ENCODE measurements at regions not wholly inside any gene's neighbourhood (a gene's known extent, or its start where the extent isn't known, plus 50 kb on each side); places are given as distances from the start of the nearest gene placed in this dataset.

DNA sequence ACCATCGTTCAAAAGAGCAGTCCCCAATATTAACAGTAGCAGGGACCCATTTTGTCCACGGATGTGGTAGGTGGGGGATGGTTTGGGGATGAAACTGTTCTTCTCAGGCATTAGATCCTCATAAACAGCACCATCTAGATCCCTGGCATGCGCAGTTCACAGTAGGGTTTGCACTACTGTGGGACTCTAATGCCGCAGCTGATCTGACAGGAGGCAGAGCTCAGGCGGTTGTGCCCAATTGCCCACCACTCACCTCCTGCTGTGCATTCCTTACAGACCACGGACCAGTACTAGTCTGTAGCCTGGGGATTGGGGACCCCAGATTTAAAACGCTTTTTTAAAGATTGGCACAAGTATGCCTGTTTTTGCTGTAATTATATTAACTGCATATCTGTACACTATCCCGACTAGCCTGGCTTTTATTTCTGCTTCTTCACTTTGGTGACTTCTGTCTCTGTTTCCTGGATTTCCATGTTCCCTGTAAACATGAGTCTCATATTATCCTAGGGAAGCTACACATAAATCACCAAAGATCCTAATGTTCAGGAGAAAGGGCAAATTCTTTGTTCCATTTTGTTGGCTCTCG lies 163.3 kb upstream of the AKR1E2 start:
- no peak for DNase-seq (ENCODE audit: low spot score)

DNA sequence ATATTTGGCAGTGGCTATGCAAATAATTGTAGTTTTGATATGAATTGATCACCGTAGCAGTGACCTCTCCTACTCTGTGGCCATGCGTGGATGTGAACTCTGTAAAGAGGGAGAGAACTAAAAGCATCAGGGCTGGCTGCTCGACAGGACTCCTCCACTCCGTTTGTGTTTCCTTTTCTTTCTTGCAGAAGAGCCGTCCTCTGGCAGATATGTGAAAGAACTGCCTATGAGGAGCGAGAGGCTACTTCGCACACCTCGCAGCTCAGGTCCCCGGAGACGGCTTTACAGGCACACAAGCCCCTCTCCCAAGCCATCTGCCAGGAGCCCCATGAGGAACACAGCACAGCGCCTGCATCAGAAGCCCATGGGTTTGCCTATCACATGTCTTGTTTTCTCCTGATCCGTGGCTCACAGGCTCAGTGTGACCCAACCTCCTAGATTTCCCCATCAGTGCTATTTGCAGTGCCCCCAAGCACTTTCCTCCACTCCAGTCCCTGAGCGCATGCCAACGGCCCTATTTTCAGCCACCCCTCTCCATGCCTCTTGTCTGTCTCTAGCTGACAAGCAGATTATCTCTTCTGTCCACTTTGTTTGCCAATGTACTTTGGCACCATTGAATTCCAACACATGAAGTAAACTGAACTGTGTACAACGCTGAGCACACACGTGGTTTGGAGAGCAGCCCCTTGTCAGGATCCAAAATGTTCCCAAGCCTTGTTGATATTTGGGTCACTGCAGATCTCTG lies 164.3 kb upstream of the AKR1E2 start:
- DNase-seq (ENCODE audit: low spot score): no peak

DNA sequence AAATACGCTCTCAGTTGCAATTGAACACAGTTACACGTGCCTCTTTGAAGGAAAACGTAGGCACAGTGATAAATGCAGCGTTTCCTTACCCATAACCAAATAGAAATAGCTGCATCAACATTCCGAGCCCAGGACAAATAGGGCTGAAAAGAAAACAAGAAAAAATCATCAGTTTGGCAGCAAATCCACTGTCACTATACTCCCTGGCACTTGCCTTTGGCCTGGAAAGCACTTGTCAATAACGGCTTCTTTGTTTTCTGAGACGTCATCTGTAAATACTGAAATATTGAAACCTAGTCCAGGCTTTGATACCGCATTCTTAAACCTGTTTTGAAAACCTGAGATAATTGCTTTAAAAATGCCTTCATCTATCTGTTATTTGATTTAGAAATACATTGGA lies 167.2 kb upstream of the AKR1E2 start:
- no peak for DNase-seq (ENCODE audit: low spot score)

DNA sequence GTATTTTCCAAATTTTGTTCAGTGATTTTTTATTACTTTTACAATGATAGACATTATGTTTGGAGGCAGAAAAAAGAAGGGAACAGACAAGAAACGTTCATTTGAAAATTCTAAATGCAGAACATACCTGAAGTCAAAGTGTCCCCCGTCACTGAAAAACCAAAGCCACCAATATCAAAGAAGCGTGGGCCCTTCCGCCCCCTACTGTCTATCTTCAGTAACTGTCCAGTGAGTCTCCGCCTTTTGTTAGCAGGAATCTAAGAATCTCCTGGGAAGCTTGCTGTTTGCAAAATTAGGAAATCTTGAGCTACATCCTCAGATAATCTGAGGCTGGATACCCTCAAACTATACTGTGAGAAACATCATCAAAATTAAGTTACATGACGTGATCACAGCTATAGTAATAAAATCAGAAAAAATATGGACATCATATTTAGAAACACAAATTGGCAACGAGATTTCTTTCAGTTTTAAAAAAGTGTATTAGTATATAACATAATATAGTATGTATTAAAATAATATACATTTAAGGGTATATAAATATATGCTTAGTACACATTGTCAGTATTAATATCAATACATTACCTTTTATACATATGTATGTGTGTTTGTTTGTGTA lies 169.3 kb upstream of the AKR1E2 start:
- DNase-seq (ENCODE audit: low spot score): no peak

DNA sequence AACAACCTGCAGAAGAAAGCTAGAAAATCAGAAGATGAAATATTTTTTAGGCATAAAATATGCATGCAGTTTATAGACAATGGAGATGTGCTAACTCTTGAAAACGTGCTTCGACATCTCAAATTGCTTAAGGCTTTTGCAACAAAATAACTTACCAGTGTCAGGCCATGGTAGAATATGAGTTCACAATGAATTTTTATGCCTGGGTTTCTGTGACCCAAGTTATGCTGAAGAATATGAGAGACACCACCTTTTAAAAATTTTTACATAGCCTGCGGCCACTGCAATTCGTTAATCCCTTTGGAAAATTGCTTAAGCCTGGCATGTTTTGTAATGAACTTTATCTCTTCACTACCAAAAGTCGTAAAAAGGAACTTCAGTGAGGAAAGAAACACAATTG lies 170.1 kb upstream of the AKR1E2 start:
- no peak for DNase-seq (ENCODE audit: low spot score)

DNA sequence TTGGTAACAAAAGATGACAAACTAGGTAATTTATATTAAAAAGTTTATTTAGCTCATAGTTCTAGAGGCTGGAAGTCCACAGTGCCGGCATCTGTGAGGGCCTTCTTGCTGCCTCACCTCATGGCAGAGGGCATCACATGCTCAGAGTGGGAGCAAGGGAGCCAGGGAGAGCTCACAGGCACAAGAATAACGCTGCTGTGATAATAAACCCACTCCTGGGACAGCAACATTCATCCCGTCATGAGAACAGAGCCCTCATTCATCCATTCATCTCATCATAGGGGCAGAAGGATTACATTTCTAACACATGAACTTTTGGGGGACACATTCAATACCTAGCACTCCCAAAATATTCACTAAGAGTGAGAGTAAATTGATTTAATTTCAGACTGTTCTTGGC lies 170.6 kb upstream of the AKR1E2 start:
- no peak for DNase-seq (ENCODE audit: low spot score)

DNA sequence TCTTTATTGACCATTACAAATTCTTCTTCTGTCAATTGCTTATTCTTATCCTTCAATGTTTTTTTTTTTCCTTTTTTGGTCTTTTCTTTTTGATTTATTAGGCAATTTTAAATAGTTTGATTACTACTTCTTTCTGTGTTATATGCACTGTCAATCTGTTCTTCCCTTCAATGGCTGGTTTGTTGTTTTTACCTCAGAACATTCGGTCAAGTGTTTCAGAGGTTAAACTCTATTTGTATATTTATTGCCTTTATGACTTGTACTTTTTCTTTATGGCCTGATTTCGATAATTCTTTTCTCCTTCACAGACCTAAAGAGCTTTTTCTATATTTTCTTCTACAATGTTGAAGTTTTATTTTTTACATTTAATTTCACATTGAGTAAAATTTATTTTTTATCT lies 171.5 kb upstream of the AKR1E2 start:
- no peak for DNase-seq (ENCODE audit: low spot score)

DNA sequence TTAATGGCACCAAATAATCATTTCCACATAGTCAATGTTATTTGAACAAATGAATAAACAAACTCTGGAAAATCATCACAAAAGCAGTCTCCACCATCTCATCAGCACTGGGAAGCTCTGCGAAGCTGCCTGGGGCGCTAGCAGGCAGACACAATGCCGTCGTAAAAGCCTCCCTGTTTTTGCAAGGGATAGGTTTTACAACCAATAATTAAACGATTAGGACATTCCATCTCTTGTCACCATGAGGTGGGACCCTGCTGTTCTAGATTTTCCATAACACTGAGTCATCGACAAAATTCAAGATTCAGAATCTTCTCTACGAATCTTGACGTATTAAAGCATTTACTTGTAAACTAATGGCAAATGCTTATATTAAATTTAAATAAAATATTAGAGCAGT lies 172.8 kb upstream of the AKR1E2 start:
- no peak for DNase-seq (ENCODE audit: low spot score)

DNA sequence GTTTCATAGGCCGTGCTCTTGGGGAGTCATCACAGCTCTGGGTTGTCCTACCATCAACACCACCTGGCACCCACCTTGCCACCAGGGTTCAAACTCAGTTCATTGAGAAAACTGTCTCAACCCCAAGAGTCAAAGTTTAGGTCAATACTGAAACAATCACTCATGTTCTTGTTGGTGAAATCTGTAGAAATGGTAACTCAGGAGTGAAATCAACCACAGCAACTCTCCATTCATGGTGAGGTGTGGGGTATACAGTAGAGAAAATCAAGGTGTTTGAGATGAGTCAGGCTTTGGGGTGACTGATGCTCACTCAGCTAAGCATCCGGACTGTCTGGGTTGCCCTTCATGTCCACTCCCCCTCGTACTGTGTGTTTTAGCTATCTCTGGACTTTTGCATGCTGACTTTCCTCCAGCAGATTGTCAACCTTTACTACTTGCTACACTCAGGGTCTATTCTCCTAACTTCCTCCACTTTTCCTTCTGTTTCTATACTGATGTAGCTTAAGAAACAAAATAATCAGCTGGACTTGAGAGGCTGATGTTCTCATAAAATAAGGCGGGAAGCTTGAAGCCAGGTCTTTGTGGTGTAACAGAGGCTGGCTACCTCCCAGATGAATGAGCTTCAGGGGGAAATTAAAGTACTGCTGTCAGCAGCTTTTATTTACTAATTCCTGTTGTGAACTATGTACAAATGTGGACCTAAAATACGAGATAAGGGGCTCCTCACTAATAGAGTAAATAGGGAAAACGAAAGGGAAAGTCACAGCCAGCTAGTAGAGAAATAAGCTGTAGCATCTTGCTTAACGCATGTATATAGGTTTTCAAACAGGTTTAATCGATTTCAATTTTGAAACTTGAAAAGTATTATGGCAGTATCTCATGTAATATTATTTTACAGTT lies 173.6 kb upstream of the AKR1E2 start:
- no peak for DNase-seq (ENCODE audit: low spot score)

DNA sequence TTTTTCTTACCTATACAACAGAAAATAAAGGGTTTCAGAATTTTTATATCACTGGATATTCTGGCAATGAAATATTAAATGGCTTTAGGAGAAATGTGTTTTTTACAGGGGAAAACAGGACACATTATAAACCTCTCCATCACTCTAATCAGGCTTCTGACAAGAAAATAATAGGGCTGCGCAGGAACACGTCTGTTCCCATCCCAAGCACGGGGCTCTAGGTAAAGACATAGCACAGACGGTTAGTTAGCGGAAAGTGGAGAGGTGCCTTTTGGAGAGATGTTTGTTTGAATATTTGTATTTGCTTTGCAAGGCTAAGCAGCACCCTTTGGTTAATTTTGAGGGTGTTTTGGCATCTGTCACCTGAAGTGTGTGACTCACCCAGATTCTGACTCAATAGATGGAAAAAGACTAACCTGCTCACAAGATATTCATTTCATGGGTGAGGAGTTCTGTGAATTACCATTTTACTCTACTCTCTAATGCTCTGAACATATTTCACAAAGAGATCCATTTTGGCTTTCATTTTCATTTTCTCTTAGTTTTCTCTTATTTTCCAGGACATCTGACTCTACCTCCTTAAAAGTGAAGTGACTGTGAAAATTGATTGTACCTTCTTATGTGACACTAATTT lies 174.5 kb upstream of the AKR1E2 start:
- DNase-seq (ENCODE audit: low spot score): no peak

DNA sequence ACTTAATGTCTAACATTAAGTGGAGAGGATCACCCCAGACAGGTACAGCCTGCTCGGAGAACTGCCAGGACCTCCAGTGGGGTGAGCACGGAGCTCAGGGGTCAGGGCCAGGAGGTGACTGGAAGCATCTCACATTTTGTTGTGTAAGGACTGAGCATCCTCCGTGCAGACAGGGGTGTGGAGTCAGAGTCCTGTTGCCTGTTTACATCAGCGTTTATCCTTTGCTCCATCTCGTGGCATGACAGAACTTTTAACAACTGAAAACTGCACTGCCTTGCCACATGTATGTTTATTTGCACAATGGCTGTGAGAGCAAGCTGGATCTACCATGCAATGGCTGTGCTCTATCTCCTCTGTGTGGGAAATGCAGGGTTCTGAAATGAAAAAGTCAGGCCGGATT lies 175.4 kb upstream of the AKR1E2 start:
- DNase-seq (ENCODE audit: low spot score): peak; percentile 60

DNA sequence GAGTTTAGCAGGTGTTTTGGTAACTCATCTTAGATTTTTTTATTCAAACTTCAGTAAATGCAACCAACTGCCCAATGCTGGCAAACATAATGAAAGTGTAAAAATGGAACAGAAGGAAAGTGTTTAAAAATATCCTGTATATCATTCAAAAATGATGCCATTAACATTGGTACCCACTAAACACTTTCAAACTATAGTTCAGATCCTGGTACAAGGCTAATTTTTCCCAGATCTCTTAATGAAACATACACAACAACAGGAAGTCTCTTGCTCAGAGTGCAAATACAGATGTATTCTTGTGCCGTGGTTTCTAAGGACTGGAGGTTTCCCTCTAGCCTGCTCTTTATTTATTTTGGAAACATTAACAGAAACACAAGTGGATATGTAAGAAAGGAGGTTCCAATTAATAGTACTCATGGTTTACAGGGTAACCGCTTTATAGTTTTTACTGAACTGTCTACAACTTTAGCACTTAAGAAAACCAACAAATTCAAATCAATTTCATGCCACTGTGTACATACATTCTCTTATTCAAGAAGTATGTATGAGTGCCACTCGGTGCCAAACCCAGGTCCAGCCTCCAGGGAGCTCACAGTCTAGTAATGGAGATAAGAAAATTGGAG lies 176.0 kb upstream of the AKR1E2 start:
- DNase-seq (ENCODE audit: low spot score): no peak

DNA sequence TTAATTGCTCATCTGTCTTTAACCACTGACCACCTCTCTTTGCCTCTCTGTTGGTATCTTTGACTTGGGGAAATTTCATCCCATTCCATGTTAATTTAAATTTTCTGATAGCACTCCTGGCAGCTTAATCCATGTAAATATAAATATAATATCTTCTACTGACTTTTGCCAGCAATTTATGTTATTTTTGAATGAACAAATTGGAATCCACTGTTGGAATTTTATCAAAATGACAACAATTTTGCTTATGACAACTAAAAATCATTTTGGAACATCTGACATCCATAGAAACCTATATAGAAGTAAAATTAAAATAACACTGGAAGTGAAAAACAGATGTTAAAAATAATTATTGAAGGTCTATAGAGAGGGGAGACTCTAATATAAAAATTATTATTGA lies 176.5 kb upstream of the AKR1E2 start:
- no peak for DNase-seq (ENCODE audit: low spot score)

DNA sequence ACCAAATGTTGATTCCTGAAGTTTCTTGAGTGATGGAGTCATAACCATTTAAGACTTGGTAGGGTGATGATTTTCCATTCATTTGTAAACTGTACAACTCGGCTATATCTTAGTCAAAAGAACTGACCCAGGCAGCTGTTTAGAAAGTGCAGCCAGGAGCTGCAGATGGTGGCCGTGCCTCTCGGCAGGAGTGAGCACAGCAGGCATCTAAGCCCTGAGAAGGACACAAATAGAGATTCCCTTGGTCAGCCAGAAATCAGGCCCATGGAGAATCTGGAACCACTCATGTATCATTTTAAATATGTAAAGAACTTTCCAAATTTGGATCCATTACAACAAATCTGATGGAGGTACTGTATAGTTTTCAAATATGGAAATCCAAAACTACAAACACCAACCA lies 177.0 kb upstream of the AKR1E2 start:
- DNase-seq (ENCODE audit: low spot score): no peak

DNA sequence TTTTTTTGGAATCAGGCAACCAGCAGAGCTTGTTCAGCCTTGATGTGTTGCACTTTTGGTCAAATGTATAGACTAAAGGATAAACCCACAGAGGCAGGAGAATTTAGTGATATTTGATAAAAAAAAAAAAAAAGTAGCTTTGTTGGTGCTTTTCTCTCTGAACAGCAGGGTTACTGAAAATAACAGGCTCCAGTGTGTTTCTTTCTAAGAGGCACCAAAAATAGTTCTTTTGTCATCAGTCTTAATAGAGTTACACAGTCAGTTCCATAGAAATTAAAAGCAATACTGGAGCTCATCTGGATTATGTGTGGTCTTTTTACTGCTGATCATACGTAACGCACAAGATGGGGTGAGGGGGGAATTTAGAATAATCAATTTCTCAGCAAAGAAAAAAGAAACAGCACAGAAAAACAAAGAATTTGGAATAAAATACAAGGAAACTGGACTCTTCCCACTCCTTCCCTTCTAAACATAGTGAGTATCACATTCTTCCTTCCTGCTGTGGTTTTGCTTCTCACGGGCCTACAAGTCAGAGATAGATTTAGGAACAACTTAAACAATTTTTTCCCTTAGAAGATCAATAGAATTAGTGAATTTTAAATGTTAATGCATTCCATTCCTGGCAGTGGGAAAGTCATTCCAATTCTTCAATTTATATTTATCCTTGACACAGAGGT lies 178.8 kb upstream of the AKR1E2 start:
- DNase-seq (ENCODE audit: low spot score): no peak

DNA sequence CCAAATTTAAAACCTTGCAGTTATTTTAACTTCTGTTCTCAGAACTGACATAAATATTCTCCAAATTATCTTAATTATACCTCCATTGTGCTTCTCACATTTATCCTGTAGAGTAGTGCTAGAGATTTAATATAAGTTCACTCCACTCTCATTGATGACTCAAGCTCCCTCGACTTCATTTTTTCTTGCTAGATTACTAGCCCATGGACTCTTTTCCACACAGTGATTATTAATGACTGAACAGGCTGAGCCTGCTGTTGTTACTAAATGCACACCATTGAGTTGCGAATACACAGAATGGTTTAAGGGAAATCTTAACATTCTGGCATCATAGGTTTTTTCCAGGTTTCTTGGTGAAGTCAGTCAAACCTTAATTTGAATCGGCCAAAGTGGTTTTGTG lies 179.5 kb upstream of the AKR1E2 start:
- DNase-seq (ENCODE audit: low spot score): no peak

DNA sequence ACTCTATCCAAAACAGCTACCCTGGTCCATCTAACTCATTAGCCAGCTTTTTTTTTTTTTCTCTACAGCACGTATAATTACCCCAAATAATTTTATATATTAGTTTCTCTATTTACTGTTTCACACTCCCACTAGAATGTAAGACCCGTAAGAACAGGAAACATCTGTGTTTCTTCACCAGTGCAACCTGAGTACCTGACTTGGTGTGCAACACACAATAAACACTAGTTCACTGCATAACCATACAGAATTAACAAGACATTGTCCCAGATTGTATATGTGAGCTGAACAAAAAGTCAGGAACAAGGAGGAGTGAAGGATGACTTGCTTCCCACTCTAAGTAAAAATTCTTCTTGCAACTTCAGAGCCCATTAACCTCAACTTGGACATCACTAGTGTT lies 180.2 kb upstream of the AKR1E2 start:
- DNase-seq (ENCODE audit: low spot score): no peak

DNA sequence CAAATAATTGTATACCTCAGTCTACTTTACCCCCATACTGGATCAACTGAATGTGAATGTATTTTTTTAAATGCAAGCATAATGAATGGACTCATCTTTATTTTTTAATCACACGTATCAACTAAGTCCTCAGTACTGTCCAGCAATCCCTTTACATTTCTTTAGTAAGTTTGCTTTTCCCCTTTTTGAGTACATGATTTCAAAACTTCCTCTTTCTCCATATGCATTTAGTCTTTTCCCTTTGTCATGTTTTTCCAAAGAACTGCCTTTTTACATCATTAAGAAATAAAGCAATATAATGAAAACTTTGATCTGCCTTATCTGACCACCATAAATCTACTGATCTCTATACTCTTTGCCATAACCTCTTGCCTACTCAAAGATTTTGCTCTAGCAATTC lies 182.5 kb upstream of the AKR1E2 start:
- DNase-seq (ENCODE audit: low spot score): no peak

DNA sequence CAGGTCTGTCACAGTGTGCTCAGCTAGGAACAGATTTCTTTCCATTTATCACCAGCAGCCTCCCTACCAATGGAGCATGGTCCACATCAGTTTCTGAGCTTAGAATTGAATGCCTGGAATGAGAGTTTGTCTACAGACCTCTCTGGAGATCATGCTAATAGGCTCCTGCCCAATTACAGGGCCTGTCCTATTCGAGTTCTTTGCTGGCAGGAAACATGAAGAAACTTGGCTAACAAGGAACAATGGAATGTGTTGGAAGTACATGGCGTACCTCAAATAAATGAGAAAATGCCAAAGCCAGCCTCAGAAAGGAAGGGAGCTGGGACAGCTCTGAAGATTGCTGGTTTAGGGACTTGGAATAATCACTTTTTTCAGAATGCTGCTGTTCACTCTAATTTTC lies 186.0 kb upstream of the AKR1E2 start:
- no peak for DNase-seq (ENCODE audit: low spot score)

DNA sequence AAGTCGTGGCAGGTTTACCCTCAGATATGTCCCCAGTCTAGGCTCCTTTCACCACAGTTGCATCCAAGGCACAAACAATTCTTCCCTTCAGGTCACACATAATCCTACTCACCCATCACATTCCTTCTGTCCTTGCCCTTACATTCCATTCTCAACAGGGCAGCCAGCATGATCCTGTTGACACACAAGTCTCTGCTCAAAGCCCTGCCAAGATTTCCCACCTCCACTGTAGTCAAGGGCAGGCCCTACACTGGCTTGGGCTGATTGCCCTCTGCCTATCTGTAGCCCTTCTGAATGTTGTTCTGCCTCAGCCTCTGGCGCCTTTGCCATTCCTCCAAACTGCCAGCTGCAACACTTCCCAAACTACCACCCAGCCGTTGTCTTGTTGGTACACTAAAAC lies 187.9 kb upstream of the AKR1E2 start:
- no peak for DNase-seq (ENCODE audit: low spot score)

DNA sequence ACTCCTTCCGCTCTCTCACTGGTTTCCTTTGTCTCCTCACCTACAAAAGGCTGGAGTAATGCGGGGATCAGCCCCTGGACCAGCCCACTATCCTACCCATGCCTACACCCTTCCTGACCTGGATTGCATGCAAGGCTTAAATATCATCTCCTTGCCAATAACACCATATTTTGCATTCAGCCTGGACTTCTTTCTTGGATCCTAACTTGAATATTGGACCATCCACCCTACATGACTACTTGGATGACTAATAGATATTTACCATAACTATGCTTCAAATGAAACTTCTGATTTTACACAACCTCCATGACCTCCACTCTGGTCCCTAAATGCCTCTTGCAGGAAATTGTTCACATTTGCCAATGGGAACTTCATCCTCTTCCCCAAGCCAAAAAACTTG lies 188.3 kb upstream of the AKR1E2 start:
- DNase-seq (ENCODE audit: low spot score): no peak
